H1 (cell line): ENCODE measurements at regions not wholly inside any gene's neighbourhood (a gene's known extent, or its start where the extent isn't known, plus 50 kb on each side); places are given as distances from the start of the nearest gene placed in this dataset.

Experiments
- CTCF ChIA-PET: fragments of 300-600 bp; sonication (Branson Sonifier 250); formaldehyde crosslinking; loops from one replicate; lab custom pipeline; 2021; ENCODE audit not compliant: partially characterized antibody; lab: Charles Lee
- POLR2A ChIA-PET: fragments of 300-600 bp; sonication (Branson Sonifier 250); formaldehyde crosslinking; loops from one replicate; lab custom pipeline; 2021; ENCODE audit warnings: inconsistent platforms; ENCODE audit not compliant: partially characterized antibody; lab: Charles Lee
- DNase-seq, 2 experiments: peaks; one replicate each; pipeline versions ENCODE4 v3.0.0 to v3.0.0-alpha.2; 2010 to 2022; ENCODE audit warnings: low spot score in 2 of 2, low read depth in 1 of 2, mixed read lengths in 1 of 2
- FAIRE-seq: peaks from 2 replicates; lab custom pipeline; 2011; peaks lifted over from hg19 to GRCh38; lab: Jason Lieb, UNC
- H2AFZ ChIP-seq: 2 replicates; pipeline ENCODE4 v1.8.1; 2012; ENCODE audit warnings: low read length, inconsistent platforms
- H2AK5ac ChIP-seq: 2 replicates; pipeline ENCODE4 v1.6.1; 2013; ENCODE audit warnings: low read depth, low read length
- H2BK120ac ChIP-seq: replicated peaks from 2 replicates; pipeline ENCODE3; 2013; ENCODE audit warnings: low read depth, low read length, inconsistent platforms
- H2BK12ac ChIP-seq: 2 replicates; pipeline ENCODE4 v1.6.1; 2013; ENCODE audit warnings: low read depth, low read length
- H2BK15ac ChIP-seq: 2 replicates; pipeline ENCODE4 v1.6.1; 2013; ENCODE audit warnings: low read length
- H2BK20ac ChIP-seq: 2 replicates; pipeline ENCODE4 v1.6.1; 2013; ENCODE audit warnings: low read length
- H2BK5ac ChIP-seq: 2 replicates; pipeline ENCODE4 v1.6.1; 2013; ENCODE audit warnings: low read depth, low read length
- H3K14ac ChIP-seq: 2 replicates; pipeline ENCODE4 v1.6.1; 2013; ENCODE audit warnings: inconsistent platforms; ENCODE audit not compliant: insufficient read length
- H3K18ac ChIP-seq: 2 replicates; pipeline ENCODE4 v1.6.1; 2013; ENCODE audit warnings: low read length; ENCODE audit errors: extremely low read depth
- H3K23ac ChIP-seq: 2 replicates; pipeline ENCODE4 v1.6.1; 2013; ENCODE audit warnings: inconsistent platforms; ENCODE audit not compliant: insufficient read length
- H3K23me2 ChIP-seq: 2 replicates; pipeline ENCODE4 v1.6.1; 2013; ENCODE audit warnings: low read depth, low read length
- H3K27ac ChIP-seq: 2 replicates; pipeline ENCODE4 v1.6.1; 2011; ENCODE audit warnings: low read depth, low read length, inconsistent platforms
- H3K27me3 ChIP-seq, 4 experiments: replicated peaks in 1 of 4; 1 replicate in 1 of 4; 2 replicates in 3 of 4; pipeline versions ENCODE4 v1.6.1 to v1.8.1; 2011 to 2013; ENCODE audit warnings: low read length in 3 of 4, mild to moderate bottlenecking in 3 of 4, inconsistent platforms in 2 of 4, mixed read lengths in 2 of 4, moderate library complexity in 1 of 4; ENCODE audit not compliant: control insufficient read depth in 3 of 4, insufficient read depth in 3 of 4; ENCODE audit errors: extremely low read depth in 1 of 4
- H3K36me3 ChIP-seq, 4 experiments: 2 replicates each; pipeline versions ENCODE4 v1.6.1 to v1.8.1; 2011 to 2013; ENCODE audit warnings: mild to moderate bottlenecking in 4 of 4, low read length in 3 of 4, moderate library complexity in 2 of 4, control low read depth in 1 of 4, inconsistent platforms in 1 of 4; ENCODE audit not compliant: insufficient read depth in 4 of 4, control insufficient read depth in 2 of 4
- H3K4ac ChIP-seq: replicated peaks from 2 replicates; pipeline ENCODE3; 2013; ENCODE audit warnings: low read length, low read depth, mixed read lengths, inconsistent platforms; ENCODE audit not compliant: insufficient read length
- H3K4me1 ChIP-seq, 4 experiments: replicated peaks in 1 of 4; 1 replicate in 1 of 4; 2 replicates in 3 of 4; pipeline versions ENCODE4 v1.6.1 to v1.8.1; 2011 to 2013; ENCODE audit warnings: low read length in 3 of 4, inconsistent platforms in 2 of 4, mixed read lengths in 1 of 4; ENCODE audit not compliant: insufficient read depth in 4 of 4, control insufficient read depth in 3 of 4
- H3K4me2 ChIP-seq, 2 experiments: 2 replicates each; pipeline versions ENCODE4 v1.6.1 to v1.8.1; 2011 to 2013; ENCODE audit warnings: low read depth in 2 of 2, low read length in 2 of 2, control low read depth in 1 of 2, inconsistent platforms in 1 of 2, mild to moderate bottlenecking in 1 of 2; ENCODE audit not compliant: insufficient read depth in 1 of 2
- H3K4me3 ChIP-seq, 4 experiments: fragments of 200-600, 300-600 bp in 1 of 4; sonication (generic), shearing (Covaris generic), sonication (Bioruptor Twin) in 1 of 4; 2 replicates each; pipeline versions ENCODE4 v1.5.1 to v1.8.1; 2011 to 2016; ENCODE audit warnings: low read length in 4 of 4, low read depth in 3 of 4, control low read depth in 2 of 4, inconsistent platforms in 2 of 4, mild to moderate bottlenecking in 2 of 4, mixed read lengths in 1 of 4, moderate library complexity in 1 of 4; ENCODE audit not compliant: insufficient read depth in 2 of 4; ENCODE audit errors: extremely low read depth in 1 of 4
- H3K56ac ChIP-seq: replicated peaks from 2 replicates; pipeline ENCODE3; 2013; ENCODE audit warnings: low read depth, mild to moderate bottlenecking, mixed read lengths, low read length, inconsistent platforms; ENCODE audit not compliant: insufficient read length
- H3K79me1 ChIP-seq: 2 replicates; pipeline ENCODE4 v1.6.1; 2013; ENCODE audit warnings: low read depth, low read length, control low read depth
- H3K79me2 ChIP-seq, 2 experiments: 2 replicates each; pipeline versions ENCODE4 v1.6.1 to v1.8.1; 2012 to 2013; ENCODE audit warnings: low read length in 2 of 2, mild to moderate bottlenecking in 2 of 2, inconsistent platforms in 1 of 2; ENCODE audit not compliant: insufficient read depth in 2 of 2, control insufficient read depth in 1 of 2
- H3K9ac ChIP-seq, 4 experiments: replicated peaks in 1 of 4; 1 replicate in 1 of 4; 2 replicates in 3 of 4; pipeline versions ENCODE4 v1.6.1 to v1.8.1; 2011 to 2013; ENCODE audit warnings: low read depth in 3 of 4, low read length in 3 of 4, control low read depth in 2 of 4, mild to moderate bottlenecking in 2 of 4, moderate library complexity in 2 of 4, inconsistent platforms in 1 of 4; ENCODE audit errors: extremely low read depth in 1 of 4
- H3K9me3 ChIP-seq, 2 experiments: 2 replicates each; pipeline versions ENCODE4 v1.6.1 to v1.8.1; 2012 to 2013; ENCODE audit warnings: mild to moderate bottlenecking in 2 of 2, moderate library complexity in 2 of 2, control low read depth in 1 of 2, inconsistent platforms in 1 of 2, low read depth in 1 of 2, low read length in 1 of 2, mixed read lengths in 1 of 2; ENCODE audit not compliant: insufficient read depth in 2 of 2
- H4K20me1 ChIP-seq, 2 experiments: replicated peaks in 1 of 2; 2 replicates each; pipeline versions ENCODE3 to v1.8.1; 2011 to 2013; ENCODE audit warnings: inconsistent platforms in 2 of 2, low read length in 2 of 2, mild to moderate bottlenecking in 1 of 2; ENCODE audit not compliant: insufficient read depth in 2 of 2, control insufficient read depth in 1 of 2
- H4K5ac ChIP-seq: 2 replicates; pipeline ENCODE4 v1.6.1; 2013; ENCODE audit warnings: low read length, low read depth, mixed read lengths, inconsistent platforms; ENCODE audit not compliant: insufficient read length
- H4K8ac ChIP-seq: 2 replicates; pipeline ENCODE4 v1.8.0; 2013; ENCODE audit warnings: mild to moderate bottlenecking, moderate library complexity, low read length, inconsistent platforms; ENCODE audit not compliant: insufficient read depth; ENCODE audit errors: extremely low read depth
- H4K91ac ChIP-seq: replicated peaks from 2 replicates; pipeline ENCODE3; 2013; ENCODE audit warnings: low read length, mixed read lengths, inconsistent platforms; ENCODE audit not compliant: insufficient read length
- CBX8 ChIP-seq: fragments of 300-800, 300-1000 bp; sonication (generic); IDR thresholded peaks from 2 replicates; pipeline ENCODE4 v1.7.1; 2016; ENCODE audit warnings: low read depth, low read length, borderline replicate concordance
- CTCF ChIP-seq, 3 experiments: IDR thresholded peaks; 1 replicate in 2 of 3; 2 replicates in 1 of 3; pipeline versions ENCODE4 v1.5.1 to v1.6.1; 2011; ENCODE audit warnings: low read length in 3 of 3, mild to moderate bottlenecking in 3 of 3, inconsistent platforms in 2 of 3, low read depth in 1 of 3, moderate library complexity in 1 of 3; ENCODE audit not compliant: insufficient read depth in 1 of 3; ENCODE audit errors: control extremely low read depth in 1 of 3
- NANOG ChIP-seq: IDR thresholded peaks from 2 replicates; pipeline ENCODE4 v1.6.1; 2011; ENCODE audit warnings: low read length, low read depth, mild to moderate bottlenecking, inconsistent platforms; ENCODE audit not compliant: insufficient read depth, poor library complexity, severe bottlenecking
- SIN3A ChIP-seq, 2 experiments: IDR thresholded peaks in 1 of 2; conservative IDR thresholded peaks in 1 of 2; 2 replicates each; pipeline ENCODE4 v1.6.1; 2011 to 2012; ENCODE audit warnings: low read length in 2 of 2, improper control_type of control experiment in 1 of 2, low read depth in 1 of 2, mild to moderate bottlenecking in 1 of 2
- TBP ChIP-seq: IDR thresholded peaks from 2 replicates; pipeline ENCODE4 v1.6.1; 2011; ENCODE audit warnings: low read depth, low read length, improper control_type of control experiment
- TCF12 ChIP-seq: IDR thresholded peaks from 2 replicates; pipeline ENCODE4 v1.6.1; 2011; ENCODE audit warnings: low read depth, mild to moderate bottlenecking, low read length
- ZNF274 ChIP-seq: IDR thresholded peaks from 2 replicates; pipeline ENCODE4 v1.7.0; 2012; ENCODE audit warnings: low read length, borderline replicate concordance; ENCODE audit errors: extremely low read depth
- WGBS, 2 experiments: shearing (Covaris generic) in 1 of 2; methylation state at CpG; one replicate each; pipeline versions ENCODE4 v1.1.6 to v1.1.7; 2013 to 2015; ENCODE audit warnings: low lambda C conversion rate in 2 of 2, mixed read lengths in 2 of 2, inconsistent platforms in 1 of 2, low coverage in 1 of 2, missing lambda C conversion rate in 1 of 2; ENCODE audit not compliant: insufficient replicate concordance in 2 of 2, insufficient coverage in 1 of 2, insufficient read length in 1 of 2; ENCODE audit errors: extremely low coverage in 1 of 2, missing lambda C conversion rate in 1 of 2; 5-methylcytosine and 5-hydroxymethylcytosine counted together

DNA sequence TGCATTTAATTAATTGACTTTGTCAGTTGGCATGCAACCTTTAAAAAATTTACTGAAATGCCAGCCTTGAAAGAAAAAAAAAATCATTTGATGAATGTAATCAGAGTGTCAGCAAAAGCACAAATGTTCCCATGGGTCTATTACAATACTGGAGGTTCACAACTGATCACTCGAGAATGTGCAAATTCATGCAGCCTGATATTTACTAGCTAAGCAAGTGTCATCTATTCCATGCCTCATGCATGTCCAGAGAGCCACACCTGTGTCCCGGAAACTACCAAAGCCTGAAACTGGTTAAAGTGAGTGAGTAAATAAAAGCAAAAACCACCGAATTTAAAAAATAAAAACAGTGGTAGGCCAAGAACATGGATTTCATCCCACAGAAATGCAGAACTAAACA lies 415.3 kb upstream of the ID2 start:
- Histone ChIP-seq H3K4me3 (no peak overlapping the region), H3K14ac (no peak overlapping the region), H3K4ac (no peak overlapping the region), H3K23me2 (no peaks in the 10 kb centered on the region; the same call in 1 of the 2 replicates), H3K4me2 (no peak overlapping the region), H4K91ac (no peak overlapping the region), H2BK15ac (no peak overlapping the region), H3K18ac (no peak overlapping the region), H2AK5ac (no peak overlapping the region), H2BK5ac (no peak overlapping the region), H3K36me3 (no peaks in the 10 kb centered on the region), H3K23ac (no peak overlapping the region), H3K27ac (no peak overlapping the region), H2BK12ac (no peak overlapping the region), H2BK20ac (no peak overlapping the region), H3K79me1 (no peaks in the 10 kb centered on the region), H2BK120ac (no peak overlapping the region), H3K4me1 (peaks cover 0 to 6% (median 1%) of the 10 kb centered on the region in 4 experiments; a peak in 3 of 7 replicates), H3K9ac (no peak overlapping the region), H3K56ac (no peak overlapping the region), H4K20me1 (no peaks in the 10 kb centered on the region), H3K79me2 (no peaks in the 10 kb centered on the region), H4K5ac (no peak overlapping the region), H2AFZ (no peak overlapping the region), H3K9me3 (no peaks in the 10 kb centered on the region), H4K8ac (no peak overlapping the region), H3K27me3 (no peaks in the 10 kb centered on the region)
- FAIRE-seq (no peak), DNase-seq (no peak)
- ChIA-PET CTCF (interaction anchor here (1.6 kb wide), 1 partner anchor 77 kb away, joined by 3 read pairs; no protein-coding TSS in a partner anchor), POLR2A (no interaction called here)
- 87% methylated on average over 3 of the region's 3 CpGs; no CpG with 5 or more reads in 1 of the 2 experiments for WGBS, 2 experiments
- TF ChIP-seq CBX8 = no peak
- TF ChIP-seq NANOG = no peak
- TF ChIP-seq TBP = no peak
- no peak for TF ChIP-seq SIN3A (conservative IDR thresholded peaks at IDR 0.05 in 1 of 2, IDR thresholded peaks at IDR 0.05 in 1 of 2; ENCODE audit: low read depth in 1 of 2, low read length in 2 of 2)
- no peak for TF ChIP-seq TCF12
- no peak for TF ChIP-seq ZNF274
- TF ChIP-seq CTCF (IDR thresholded peaks at IDR 0.05; ENCODE audit: control extremely low read depth in 1 of 3, insufficient read depth in 1 of 3, low read depth in 1 of 3, low read length in 3 of 3) = no peak
